Stimulated activated CD4-positive, alpha-beta T cell treated with anti-CD3 and anti-CD28 coated beads, Interleukin-15, amount 100 ng/mL, for 48 hours (primary cell): ENCODE measurements at regions not wholly inside any gene's neighbourhood (a gene's known extent, or its start where the extent isn't known, plus 50 kb on each side); places are given as distances from the start of the nearest gene placed in this dataset.
A peak's percentile ranks its signal among the peaks of the same experiment; 100 is the strongest.

Experiments
- DNase-seq, 2 donors: peaks; one replicate each; pipeline ENCODE4 v3.0.0-alpha.2; 2020; ENCODE audit warnings: low read depth in 2 of 2

DNA sequence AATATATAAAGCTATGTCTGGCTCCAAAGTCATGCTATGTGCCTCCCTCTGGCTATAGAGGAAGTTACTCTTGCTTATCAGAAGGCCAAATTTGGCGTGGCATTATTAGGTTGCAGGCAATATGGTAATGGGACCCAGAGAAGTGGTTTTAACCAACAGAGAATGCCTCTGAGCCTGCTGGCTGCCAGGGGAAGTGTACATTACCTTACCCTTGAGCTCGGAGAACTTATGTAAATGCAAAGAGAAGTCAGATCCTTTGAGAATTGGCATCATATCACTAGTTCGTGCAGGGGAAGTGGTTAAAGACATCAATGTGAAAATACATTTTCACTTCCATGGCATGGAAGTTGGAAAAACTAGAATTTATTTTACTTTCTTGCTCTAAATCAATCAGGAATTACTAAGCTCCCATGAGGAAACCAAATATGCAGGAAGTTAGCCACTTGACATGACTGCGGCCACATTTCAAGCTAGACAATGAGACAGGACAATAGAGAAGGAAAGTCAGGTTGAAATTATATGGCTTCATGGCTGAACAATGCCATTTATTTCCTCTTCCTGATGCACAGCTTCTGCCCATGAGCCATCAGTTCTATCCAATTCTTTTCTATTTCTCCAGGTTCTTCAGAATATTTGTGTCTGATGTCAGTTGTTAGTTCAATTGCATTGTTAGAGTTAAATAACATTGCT lies 134.0 kb upstream of the PHACTR1 start:
- no peak for DNase-seq

DNA sequence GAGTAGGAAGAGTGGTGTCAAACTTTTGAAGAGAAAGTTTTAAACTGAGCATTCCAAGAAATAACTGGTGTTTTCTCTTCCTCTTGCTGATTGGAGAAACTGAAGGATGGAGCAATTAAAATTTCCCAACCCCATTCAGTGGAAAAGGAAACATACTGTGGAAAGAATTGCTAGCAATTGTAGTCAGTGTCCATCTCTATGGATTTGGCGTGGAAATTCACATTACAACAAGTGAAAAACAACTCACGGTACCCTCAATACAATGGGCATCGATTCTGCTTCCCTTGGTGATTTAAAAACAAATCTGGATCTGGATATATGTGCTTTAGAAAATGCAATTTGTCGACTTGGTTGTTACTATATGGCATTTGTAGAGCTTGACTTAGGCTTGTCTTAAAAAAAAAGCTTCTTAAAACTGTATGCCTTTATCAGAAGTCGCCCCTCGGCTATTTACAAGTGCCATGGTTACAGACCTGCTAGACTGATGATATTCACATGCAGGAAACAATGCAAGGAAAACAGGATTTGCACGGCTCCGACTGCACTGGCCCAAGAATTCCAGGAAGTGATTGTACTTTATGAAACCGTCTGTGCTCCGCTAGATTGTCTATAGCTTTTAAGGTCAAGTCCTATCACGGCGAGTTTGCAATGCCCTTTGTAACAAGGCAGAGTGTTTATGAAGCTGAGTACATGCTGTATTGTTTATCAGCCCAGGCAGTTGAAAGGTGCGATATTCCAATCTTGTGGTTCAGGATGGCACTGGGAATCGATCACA lies 131.7 kb upstream of the PHACTR1 start:
- no peak for DNase-seq

DNA sequence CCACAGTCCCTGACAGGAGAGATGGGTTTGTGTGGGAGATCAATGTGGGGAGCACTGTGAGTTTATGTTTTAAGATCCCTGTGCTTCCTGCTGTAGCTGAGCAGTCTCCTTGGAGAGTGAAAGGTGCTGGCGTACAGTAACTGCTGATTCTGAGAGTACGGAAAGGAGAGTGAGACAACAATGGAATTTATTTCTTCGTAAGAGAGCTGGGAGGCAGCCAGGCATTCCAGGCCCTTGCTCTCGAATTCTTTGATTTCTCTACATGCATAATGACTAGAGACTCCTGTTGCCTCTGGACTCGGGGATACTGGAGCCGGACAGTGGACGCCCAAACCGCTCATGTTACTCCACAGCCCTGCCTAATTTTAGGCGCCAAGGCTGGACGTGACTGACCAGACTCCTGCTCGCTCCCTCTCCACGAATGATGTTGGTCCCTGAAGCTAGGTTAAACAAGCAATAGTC lies 131.0 kb upstream of the PHACTR1 start:
- DNase-seq: no peak

DNA sequence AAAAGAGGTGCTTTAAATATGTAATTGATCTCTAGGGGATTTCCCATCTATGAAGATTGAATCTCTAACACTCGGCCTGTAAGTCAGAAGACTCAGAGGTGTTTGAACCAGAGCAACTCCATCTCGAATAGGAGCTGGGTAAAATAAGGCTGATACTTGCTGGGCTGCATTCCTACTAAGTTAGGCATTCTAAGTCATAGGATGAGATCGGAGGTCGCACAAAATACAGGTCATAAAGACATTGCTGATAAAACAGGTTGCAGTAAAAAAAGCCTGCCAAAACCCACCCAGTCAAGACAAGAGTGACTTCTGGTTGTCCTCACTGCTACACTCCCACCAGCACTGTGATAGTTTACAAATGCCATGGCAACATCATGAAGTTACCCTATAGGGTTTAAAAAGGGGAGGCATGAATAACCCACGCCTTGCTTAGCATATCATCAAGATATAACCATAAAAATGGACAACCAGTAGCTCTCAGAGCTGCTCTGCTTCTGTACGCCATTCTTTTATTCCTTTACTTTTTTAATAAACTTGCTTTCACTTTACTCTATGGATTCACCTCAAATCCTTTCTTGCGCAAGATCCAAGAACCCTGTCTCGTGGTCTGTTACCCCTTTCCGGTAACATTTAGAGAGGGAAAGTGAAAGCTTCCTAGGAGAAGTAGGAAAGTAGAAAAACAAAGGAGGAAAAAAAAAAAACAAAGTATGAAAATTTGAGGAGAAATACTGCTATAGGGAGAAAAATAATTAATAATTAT lies 129.7 kb upstream of the PHACTR1 start:
- no peak for DNase-seq

DNA sequence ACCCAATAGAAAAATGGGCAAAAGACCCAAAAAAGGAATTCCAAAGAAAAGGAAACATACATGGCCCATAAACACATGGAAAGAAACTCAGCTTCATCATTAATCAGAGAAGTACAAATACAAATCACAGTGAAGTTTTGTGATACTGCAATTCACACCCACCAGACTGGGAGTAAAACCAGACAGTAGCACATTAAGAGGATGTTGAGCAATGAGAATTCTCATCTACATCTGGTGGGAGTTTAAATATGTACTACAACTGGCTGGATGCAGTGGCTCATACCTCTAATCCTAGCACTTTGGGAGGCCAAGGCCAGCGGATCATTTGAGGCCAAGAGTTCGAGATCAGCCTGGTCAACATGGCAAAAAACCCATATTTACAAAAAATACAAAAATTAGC lies 125.7 kb upstream of the PHACTR1 start:
- DNase-seq: no peak

DNA sequence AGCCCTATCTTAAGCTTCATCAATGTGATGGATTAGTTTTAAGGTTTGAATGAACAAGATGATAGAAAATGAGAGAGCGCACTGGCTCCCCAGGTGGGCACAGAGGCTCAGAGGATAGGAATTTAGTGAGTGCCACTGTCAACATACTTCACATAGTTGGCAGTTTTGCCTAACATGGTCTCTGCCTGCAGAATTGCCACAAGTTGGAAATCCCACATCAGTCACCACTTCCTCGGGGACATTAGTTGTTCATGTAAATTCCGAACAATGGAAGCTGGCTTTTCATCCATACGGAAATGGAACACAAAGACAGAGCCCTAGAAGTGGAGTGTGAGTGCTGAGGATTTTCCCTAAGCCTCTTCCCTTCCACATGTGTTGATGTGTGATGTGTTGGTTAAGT lies 123.9 kb upstream of the PHACTR1 start:
- no peak for DNase-seq

DNA sequence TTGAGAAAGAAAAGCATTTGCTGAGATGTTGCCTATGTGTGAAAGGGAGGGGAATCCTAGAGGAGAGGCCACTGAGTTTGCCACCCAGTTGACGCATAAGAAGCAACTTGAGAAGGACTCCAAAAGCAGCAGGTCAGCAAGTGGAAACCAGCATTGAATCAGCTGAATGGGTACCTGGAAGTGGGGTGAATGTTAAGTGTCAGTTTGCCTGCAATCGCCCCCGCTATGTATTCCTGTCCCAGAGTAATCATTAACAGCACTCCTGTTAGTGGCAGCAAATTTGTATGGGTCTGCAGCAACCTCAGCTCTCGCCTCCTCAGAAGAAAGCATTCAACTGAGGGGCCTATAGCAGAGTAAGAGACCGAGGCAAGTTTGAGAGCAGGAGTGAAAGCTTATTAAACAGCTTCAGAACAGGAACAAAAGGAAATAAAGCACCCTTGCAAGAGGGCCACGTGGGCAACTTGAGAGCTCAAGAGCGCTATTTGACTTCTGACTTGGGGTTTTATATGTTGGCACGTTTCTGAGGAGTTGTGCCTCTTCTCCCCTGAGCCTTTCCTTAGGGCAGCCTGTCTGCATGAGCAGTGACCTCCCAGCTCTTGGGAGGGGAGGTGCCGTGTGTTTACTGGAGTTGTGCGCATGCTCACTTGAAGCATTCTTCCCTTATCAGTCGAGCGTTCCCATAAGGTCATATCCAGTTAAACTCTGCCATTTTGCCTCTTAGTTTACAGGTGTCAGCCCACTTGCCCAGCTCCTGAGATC lies 122.6 kb upstream of the PHACTR1 start:
- DNase-seq: no peak

DNA sequence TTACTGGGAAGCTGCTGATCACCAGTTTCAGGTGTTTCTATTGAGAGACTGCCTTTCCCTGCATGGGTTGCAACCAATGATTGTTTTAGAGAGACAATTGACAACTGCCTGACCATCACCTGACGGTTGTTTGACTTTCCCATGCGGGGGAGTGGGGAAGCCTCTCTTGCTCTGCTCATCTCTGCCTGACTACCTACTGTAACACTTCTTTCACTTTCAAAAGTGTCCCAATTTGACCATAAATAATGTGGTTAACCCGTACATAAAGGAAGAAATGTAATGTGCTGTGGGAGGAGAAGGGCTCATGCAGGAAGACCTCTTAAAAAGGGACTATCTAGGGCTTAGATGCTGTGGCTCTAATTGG lies 122.1 kb upstream of the PHACTR1 start:
- no peak for DNase-seq

DNA sequence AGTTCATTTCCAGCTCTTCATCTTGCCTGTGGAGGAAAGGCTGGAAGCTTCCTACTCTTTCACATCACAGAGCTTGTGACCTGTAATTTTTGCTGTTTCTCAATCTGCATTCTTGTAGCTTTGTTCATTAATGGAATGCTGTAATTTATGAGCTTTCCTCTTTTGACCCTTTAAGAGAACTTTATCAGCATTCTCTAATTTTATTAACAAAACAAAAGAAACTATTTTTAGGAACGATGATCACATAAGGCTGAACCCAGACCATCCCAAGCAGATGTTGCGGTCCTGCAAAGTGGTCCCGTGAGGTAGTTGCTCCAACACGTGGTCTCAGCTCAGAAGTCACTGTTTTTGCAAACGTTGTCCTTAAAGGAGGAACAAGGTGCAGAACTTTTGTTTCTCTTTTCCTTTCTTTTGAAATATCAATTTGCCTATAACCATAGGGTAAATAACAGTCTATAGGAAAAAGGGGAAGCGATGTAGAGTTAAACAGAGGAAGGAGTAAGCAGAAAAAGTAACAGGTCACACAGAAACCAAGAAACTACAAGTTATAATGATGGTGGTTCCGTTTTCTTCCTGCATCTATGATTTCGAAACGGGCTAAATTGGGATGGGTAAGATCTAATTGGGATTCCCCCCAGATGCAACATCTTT lies 121.3 kb upstream of the PHACTR1 start:
- DNase-seq: no peak

DNA sequence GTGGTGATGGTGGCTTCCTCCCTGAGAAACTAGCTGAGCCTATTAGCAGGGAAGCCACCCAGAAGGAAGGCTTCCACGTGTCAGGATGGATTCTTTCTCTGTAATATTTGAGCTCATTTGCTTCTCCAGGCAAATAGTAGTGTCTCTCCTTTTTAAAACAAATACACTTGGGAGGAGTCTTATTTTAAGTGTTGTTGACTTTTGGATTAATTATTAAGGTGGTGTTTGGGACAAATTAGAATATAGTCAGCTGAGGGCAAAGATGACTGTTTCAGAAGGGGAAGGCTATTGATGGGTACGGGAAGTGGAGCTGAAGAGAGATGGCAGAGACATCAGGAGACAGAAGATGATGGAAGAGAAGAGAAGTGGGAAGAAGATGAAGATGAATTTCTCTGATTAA lies 119.8 kb upstream of the PHACTR1 start:
- DNase-seq: no peak

DNA sequence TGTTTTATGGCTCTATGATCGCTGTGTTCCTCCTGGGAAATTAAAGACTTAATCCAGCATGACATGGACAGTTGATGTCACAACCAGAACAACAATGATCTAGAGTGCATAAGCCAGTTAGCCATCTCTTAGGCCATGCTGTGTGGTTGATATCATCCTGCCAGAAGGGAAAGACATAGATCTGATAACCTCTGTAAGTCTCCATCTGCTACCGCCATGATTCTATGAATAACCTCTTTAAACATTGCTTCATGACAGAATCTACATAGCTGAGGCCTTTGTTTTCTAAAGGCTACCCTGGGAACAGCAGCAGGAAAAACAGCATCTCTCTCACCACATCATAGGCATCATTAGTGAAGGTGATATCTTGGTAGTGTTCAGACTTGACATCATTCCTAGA lies 117.6 kb upstream of the PHACTR1 start:
- no peak for DNase-seq

DNA sequence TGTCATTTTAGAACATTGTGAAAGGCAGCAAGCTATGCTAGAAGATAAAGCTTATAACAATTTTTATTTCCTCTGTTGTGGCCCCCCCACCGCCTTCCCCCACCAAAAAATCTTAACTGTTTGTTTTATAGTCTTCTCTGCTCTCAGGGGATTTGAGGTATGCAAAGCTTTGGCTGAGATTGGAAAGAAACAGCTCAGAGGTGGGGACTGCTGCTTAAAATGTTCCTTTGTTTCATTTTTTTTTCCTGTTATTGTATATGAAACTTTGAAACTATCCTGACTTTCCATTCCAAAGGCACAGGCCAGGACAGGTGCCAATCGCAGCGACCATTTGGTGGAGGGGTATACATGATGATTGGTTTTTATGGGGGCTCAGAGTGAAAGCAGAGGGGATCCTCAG lies 114.7 kb upstream of the PHACTR1 start:
- no peak for DNase-seq

DNA sequence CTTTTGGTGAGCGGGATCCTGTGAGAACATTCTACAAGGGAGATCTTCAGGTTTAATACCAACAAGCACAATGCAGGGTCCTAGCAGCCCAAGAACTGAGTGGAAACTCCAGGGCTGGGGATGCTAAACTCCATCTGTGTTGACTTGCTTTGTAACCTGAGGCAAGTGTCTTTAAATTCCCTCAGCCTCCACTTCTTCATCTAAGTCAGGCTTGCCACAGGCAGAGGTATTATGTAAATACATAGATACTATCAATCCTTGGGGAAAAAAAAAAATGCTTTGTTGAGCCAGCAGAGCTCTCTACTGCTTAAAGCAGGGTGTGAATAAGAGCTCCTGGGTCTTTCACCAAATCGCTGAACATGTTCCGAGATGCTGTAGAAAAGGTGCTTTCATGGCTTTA lies 114.2 kb upstream of the PHACTR1 start:
- DNase-seq: no peak

DNA sequence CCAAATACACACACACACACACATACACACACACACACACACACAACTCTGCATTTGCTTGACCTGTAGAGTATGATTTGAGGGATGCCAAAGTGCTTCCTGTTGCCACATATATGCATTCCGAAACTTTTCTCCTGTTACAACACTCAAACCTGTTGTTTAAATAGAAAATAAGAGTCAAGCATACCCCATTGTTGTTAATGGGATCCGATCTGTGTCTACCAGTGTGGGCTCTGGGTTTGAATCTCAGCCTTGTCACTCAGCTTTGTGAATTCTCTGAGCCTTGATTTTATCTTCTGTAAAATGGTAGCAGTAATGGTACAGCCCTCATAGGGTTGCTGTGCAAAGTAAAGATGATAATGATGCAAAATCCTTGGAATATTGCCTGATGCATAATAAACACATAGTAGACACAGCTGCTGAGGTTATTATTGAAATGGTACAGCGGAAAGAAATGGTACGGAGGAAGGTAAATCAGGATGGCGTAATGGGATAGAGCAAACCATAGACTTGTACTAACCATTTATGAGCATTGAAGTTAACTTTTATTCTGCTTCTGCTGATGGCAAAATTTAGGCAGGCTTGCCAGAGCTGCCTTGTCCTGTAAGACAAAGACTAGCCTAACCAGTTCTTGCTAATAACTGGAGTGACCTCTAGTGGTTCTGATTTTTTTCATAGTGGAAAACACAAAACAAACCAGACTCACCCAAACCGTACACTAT lies 113.5 kb upstream of the PHACTR1 start:
- DNase-seq: no peak

DNA sequence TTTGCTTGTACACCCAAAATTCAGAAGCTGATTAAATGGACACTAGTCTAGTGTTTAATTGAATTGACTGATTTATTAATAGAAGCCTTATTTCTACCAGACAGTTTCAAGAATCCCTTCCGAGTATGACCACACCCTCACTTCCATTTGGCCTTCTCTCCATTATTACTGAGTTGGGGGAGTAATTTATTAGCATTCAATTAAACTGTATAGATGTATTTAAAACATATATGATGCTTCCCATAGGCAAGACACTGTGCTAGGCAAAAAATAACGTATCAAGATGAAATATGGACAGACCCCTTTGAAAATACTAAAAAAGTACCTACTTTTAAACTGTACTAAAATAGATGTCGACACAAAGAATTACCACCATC lies 112.9 kb upstream of the PHACTR1 start:
- no peak for DNase-seq

DNA sequence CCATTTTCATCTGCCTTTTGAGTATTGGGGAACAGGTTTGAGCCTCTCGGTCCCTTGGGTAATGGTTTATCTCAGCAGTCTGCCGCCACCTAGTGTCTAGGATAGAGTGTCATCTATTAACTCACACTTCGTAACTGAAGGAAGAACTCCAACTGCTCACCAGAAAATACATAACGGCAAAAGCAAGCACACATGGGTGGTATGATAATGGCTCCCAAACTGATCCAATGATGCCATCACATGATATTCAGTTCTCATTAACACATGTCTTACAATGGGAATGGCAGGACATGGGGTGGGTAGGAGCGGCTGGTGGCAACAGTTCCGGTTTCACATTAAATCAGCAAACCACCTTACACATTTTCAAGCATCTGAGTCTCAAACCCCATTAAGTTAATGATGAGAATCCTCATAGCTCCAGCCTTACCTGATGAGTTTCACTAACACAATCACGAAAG lies 110.7 kb upstream of the PHACTR1 start:
- DNase-seq: peak; percentile 2 to 33

DNA sequence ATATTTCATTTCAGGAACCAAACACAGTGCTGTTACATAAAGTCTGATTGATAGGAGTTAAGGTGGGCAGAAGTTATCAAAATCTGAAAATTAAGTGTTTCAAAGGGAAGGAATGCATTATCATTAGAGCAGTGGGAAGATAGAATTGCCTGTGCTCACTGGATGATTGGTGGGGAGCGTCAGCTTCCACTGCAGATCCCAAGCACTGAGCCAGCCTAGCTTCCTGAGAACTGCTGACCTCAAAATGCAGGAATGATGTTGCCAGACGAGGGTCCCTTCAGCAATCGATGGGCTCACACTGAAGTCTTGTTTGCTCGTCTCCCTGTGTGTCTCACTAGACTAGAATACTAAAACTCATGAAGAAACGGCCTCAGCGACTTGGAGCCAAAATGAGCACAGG lies 110.0 kb upstream of the PHACTR1 start:
- no peak for DNase-seq

DNA sequence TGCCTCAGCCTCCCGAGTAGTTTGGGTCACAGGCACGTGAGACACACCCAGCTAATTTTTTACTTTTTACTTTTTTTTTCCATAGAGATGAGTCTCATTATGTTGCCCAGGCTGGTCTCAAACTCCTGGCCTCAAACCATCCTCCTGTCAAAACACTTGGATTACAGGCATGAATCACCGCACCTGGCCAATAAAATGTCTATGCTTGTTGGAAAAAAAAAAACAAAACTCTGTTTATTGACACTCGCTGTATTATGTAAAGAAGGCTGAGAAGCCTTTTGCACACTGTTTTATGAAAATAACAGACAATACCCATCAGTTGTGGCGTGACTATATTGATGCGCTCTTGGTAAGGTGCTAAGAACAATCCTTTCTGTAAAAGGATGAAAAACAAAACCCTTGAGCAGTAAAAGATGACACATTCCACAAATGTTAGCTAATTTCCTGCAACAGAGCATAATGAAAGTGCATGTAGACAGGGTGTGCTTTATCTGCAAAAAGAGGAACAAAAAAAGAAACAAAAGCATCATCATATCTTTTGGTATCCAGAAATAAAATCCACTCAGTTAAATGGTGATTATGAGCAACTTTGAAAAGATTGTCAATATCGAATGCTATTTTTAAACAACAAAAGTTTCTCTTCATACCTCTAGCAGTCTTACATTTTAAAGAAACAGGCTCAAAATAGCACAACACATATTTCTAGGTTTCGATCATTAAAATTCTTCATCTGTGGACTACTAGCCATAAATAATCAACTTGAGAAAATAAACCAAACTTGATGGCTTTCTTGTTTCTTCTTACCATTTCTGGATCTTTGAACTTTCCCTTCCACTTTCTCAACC lies 108.3 kb upstream of the PHACTR1 start:
- DNase-seq: no peak

DNA sequence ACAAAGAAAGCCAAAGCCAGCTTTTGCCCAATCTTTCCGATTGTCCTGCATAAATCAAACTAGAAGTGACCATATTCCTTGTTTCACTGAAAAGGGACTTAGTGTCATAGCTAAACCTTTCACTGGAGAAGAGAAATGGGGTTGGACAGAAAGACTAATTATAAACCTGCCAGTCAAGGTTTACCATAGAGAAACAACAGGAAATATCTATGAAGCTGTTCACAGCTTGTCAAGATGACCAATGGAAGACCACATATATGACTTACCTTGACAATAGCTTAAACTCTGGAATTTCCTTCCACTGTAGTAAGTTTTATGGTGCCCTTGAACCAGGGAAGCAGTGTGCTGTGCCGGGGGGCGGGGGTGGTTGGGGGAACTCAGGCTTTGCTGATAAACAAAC lies 107.7 kb upstream of the PHACTR1 start:
- DNase-seq: no peak

DNA sequence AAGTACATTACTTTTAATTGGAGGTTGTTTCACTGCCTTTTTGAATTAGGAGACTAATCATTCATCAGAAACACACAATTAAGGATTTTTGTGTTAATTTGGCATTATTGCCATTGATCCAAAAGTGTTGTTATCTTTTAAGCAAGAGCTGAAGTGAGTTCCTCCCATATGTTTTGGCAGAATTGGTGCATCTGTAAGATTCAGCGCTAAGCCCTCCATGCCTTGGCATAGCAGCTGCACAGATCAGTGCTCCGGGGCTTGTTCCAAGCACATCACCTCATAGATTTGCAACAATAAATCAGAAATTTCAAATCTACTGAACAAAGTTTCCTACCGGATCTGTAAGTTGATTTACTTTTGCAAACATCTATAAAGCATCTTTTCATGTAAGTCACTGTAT lies 106.8 kb upstream of the PHACTR1 start:
- DNase-seq: no peak
